HL-60 (cell line): ENCODE measurements at regions not wholly inside any gene's neighbourhood (a gene's known extent, or its start where the extent isn't known, plus 50 kb on each side); places are given as distances from the start of the nearest gene placed in this dataset.

Source experiments
- CTCF ChIP-seq: IDR thresholded peaks from one replicate; pipeline ENCODE4 v1.5.1; 2011; ENCODE audit warnings: low read length, control low read depth, inconsistent platforms; ENCODE audit not compliant: insufficient read depth
- GABPA ChIP-seq: IDR thresholded peaks from 2 replicates; pipeline ENCODE4 v1.6.1; 2012; ENCODE audit warnings: low read depth
- POLR2AphosphoS5 ChIP-seq: IDR thresholded peaks from 2 replicates; pipeline ENCODE4 v1.6.1; 2012; ENCODE audit warnings: low read depth
- REST ChIP-seq: IDR thresholded peaks from 2 replicates; pipeline ENCODE4 v1.6.1; 2012; ENCODE audit warnings: low read depth; ENCODE audit not compliant: insufficient replicate concordance
- SPI1 ChIP-seq: IDR thresholded peaks from 2 replicates; pipeline ENCODE4 v1.6.1; 2012; ENCODE audit warnings: low read depth, mild to moderate bottlenecking, borderline replicate concordance

GRCh38 chr15:85847031-85847430 lies 52.3 kb upstream of the KLHL25 start:
- TF ChIP-seq SPI1 = no peak
- TF ChIP-seq CTCF = no peak
- TF ChIP-seq POLR2AphosphoS5 = no peak
- TF ChIP-seq REST = no peak
- no peak for TF ChIP-seq GABPA
